Natural killer cell (primary cell): ENCODE measurements at regions not wholly inside any gene's neighbourhood (a gene's known extent, or its start where the extent isn't known, plus 50 kb on each side); places are given as distances from the start of the nearest gene placed in this dataset.
"Not testable (repeated sequence)": the region's sequence is repeated elsewhere in the genome, so short reads cannot be mapped to it uniquely, and the experiment has no call there.

Source experiments
- ATAC-seq, 3 donors: fragments of 150-1000 bp in 2 of 3; fragments of 200-7000 bp in 1 of 3; cut with Tn5 transposase; 1 replicate in 1 of 3; 2 replicates in 2 of 3; pipeline ENCODE4 v1.10.0; 2021; ENCODE audit warnings: mild to moderate bottlenecking in 2 of 3, moderate library complexity in 2 of 3
- DNase-seq, 2 donors: peaks; one replicate each; pipeline versions ENCODE4 v3.0.0 to v3.0.0-alpha.2; 2013 to 2021; ENCODE audit warnings: mixed read lengths in 1 of 2
- H3K27ac ChIP-seq: one replicate; pipeline ENCODE4 v1.5.1; 2013; ENCODE audit warnings: mild to moderate bottlenecking, low read length
- H3K27me3 ChIP-seq: one replicate; pipeline ENCODE4 v1.6.1; 2013; ENCODE audit warnings: low read length; ENCODE audit not compliant: control insufficient read depth, insufficient read depth
- H3K36me3 ChIP-seq: one replicate; pipeline ENCODE4 v1.6.1; 2013; ENCODE audit warnings: low read length; ENCODE audit not compliant: control insufficient read depth, insufficient read depth
- H3K4me1 ChIP-seq: one replicate; pipeline ENCODE4 v1.6.1; 2013; ENCODE audit warnings: low read length; ENCODE audit not compliant: control insufficient read depth, insufficient read depth
- H3K4me3 ChIP-seq: one replicate; pipeline ENCODE4 v1.5.1; 2013; ENCODE audit warnings: low read length
- H3K9me3 ChIP-seq: one replicate; pipeline ENCODE4 v1.6.1; 2013; ENCODE audit warnings: low read length; ENCODE audit not compliant: control insufficient read depth, insufficient read depth
- H3K27ac Mint-ChIP-seq, 2 donors: one replicate each; pipeline ENCODE4 v1.8.0; 2022; ENCODE audit warnings: mild to moderate bottlenecking in 2 of 2, mixed read lengths in 2 of 2, moderate library complexity in 1 of 2
- H3K27me3 Mint-ChIP-seq, 2 donors: one replicate each; pipeline ENCODE4 v1.8.0; 2022; ENCODE audit warnings: low read depth in 2 of 2, mixed read lengths in 2 of 2
- H3K36me3 Mint-ChIP-seq: one replicate; pipeline ENCODE4 v1.8.0; 2022; ENCODE audit warnings: mixed read lengths
- H3K4me1 Mint-ChIP-seq, 2 donors: one replicate each; pipeline ENCODE4 v1.8.0; 2022; ENCODE audit warnings: mixed read lengths in 2 of 2
- H3K4me3 Mint-ChIP-seq: one replicate; pipeline ENCODE4 v1.8.0; 2022; ENCODE audit warnings: mild to moderate bottlenecking, moderate library complexity, mixed read lengths
- H3K9me3 Mint-ChIP-seq, 2 donors: one replicate each; pipeline ENCODE4 v1.8.0; 2022; ENCODE audit warnings: mixed read lengths in 2 of 2
- whole genome bisulfite sequencing: methylation state at CpG from one replicate; pipeline ENCODE4 v1.1.7; 2013; ENCODE audit warnings: missing lambda C conversion rate; ENCODE audit not compliant: insufficient coverage; 5-methylcytosine and 5-hydroxymethylcytosine counted together
- intact Hi-C: fragments of 100-400 bp; cut with micrococcal nuclease; formaldehyde crosslinking; loops from one replicate; pipeline ENCODE4 v1.14.2; 2022
- TF ChIP-seq, protein P1 (sequence below): fragments of 200-600 bp; IDR thresholded peaks from one replicate; pipeline ENCODE4 v1.8.0; 2022; ENCODE audit warnings: antibody characterized with exemption

DNA sequence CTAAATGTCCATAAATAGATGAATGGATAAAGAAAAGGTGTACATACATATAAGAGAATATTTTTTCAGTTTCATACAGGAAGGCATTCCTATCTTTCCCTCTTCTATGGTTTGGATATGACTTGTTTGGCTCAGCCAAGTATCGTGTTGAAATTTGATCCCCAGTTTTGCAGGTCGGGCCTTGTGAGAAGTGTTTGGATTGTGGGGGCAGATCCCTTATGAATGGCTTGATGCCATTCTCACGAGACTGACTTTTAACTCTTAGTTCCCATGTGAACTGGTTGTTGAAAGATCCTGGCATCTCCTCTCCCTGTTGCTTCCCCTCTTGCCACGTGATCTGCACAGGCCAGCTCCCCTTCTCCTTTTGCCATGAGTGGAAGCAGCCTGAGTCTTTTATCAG lies 421.1 kb upstream of the FTMT start:
- Histone ChIP-seq H3K27ac (no peak overlapping the region), H3K4me1 (no peaks in the 10 kb centered on the region), H3K27me3 (no peaks in the 10 kb centered on the region), H3K36me3 (no peaks in the 10 kb centered on the region), H3K9me3 (no peaks in the 10 kb centered on the region), H3K4me3 (no peak overlapping the region)
- Mint-ChIP-seq H3K9me3 (peaks cover 3 to 23% of the 10 kb centered on the region in 2 donors), H3K36me3 (no peaks in the 10 kb centered on the region), H3K27me3 (no peaks in the 10 kb centered on the region), H3K4me1 (no peaks in the 10 kb centered on the region), H3K4me3 (no peak overlapping the region), H3K27ac (no peak overlapping the region)
- TF ChIP-seq, protein P1, sequence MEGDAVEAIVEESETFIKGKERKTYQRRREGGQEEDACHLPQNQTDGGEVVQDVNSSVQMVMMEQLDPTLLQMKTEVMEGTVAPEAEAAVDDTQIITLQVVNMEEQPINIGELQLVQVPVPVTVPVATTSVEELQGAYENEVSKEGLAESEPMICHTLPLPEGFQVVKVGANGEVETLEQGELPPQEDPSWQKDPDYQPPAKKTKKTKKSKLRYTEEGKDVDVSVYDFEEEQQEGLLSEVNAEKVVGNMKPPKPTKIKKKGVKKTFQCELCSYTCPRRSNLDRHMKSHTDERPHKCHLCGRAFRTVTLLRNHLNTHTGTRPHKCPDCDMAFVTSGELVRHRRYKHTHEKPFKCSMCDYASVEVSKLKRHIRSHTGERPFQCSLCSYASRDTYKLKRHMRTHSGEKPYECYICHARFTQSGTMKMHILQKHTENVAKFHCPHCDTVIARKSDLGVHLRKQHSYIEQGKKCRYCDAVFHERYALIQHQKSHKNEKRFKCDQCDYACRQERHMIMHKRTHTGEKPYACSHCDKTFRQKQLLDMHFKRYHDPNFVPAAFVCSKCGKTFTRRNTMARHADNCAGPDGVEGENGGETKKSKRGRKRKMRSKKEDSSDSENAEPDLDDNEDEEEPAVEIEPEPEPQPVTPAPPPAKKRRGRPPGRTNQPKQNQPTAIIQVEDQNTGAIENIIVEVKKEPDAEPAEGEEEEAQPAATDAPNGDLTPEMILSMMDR = no peak
- intact Hi-C loops = no loop called here
- ATAC-seq (no peak), DNase-seq (no peak)
- 65% methylated on average over 4 of the region's 4 CpGs for WGBS

DNA sequence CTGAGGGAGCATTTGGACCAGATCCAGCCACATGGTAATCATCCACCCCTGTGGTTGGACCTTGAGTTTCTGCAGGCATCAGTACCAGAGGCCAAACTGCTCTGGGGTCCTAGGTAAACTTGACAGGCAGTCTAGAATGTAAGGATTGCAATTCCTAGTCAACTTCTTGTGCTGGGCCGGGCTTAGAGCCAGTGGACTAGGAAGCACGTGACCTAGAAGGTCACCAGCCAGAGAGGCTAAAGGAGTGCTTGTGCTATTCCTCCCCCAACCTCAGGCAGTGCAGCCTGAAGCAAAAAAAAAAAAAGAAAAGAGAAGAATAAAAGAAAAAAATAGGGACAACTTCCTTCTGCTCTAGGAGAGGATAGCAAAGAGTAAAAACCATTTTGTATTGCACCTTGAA lies 406.2 kb upstream of the FTMT start:
- no peaks in the 10 kb centered on the region for H3K36me3 ChIP-seq
- peaks cover 8% of the 10 kb centered on the region for H3K9me3 ChIP-seq
- H3K27ac ChIP-seq = no peak overlapping the region
- 72% methylated on average over 2 of the region's 2 CpGs for WGBS
- no peaks in the 10 kb centered on the region for H3K4me1 ChIP-seq
- no peak for ATAC-seq
- Mint-ChIP-seq H3K9me3 (peaks cover 28 to 29% of the 10 kb centered on the region in 2 donors), H3K4me3 (no peak overlapping the region), H3K27ac (no peak overlapping the region), H3K4me1 (no peaks in the 10 kb centered on the region), H3K27me3 (no peaks in the 10 kb centered on the region), H3K36me3 (peaks cover 7% of the 10 kb centered on the region)
- intact Hi-C loops = no loop called here
- TF ChIP-seq, protein P1 = no peak
- DNase-seq = no peak
- no peaks in the 10 kb centered on the region for H3K27me3 ChIP-seq
- H3K4me3 ChIP-seq = no peak overlapping the region

DNA sequence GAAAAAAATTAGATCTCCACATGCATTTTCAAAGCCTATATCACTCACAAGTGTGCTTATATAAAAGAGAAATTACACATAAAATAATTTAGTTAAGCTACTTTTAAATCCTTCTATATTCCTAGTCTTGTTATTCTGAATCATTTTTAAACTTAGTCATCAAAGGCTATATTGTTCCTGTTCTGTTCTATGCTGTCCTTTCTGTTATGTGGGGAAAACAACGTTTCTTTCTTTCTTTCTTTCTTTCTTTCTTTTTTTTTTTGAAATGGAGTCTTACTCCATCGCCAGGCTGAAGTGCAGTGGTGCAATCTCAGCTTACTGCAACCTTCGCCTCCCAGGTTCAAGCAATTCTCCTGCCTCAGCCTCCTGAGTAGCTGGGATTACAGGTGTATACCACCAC lies 389.2 kb upstream of the FTMT start:
- H3K27ac ChIP-seq = no peak overlapping the region
- H3K27me3 ChIP-seq = no peaks in the 10 kb centered on the region
- Mint-ChIP-seq H3K27me3 (no peaks in the 10 kb centered on the region), H3K4me3 (no peak overlapping the region), H3K9me3 (peaks cover 13% of the 10 kb centered on the region in 2 donors), H3K36me3 (no peaks in the 10 kb centered on the region), H3K4me1 (no peaks in the 10 kb centered on the region), H3K27ac (no peak overlapping the region)
- no peaks in the 10 kb centered on the region for H3K9me3 ChIP-seq
- TF ChIP-seq, protein P1 = no peak
- DNase-seq (no peak), ATAC-seq (no peak)
- WGBS = 76% methylated on average over 2 of the region's 3 CpGs
- H3K4me3 ChIP-seq = no peak overlapping the region
- intact Hi-C loops = no loop called here
- no peaks in the 10 kb centered on the region for H3K36me3 ChIP-seq
- no peaks in the 10 kb centered on the region for H3K4me1 ChIP-seq

DNA sequence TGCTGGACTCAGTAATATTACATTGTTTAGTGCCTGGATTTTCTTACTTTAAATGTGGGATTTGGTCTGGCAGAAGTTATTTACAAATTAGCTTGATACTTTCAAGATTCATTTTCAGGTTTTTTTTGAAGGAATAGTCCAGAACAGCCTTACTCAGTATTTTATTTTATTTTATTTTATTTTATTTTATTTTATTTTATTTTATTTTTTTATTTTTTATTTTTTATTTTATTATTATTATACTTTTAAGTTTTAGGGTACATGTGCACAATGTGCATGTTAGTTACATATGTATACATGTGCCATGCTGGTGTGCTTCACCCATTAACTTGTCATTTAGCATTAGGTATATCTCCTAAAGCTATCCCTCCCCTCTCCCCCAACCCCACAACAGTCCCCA lies 380.5 kb upstream of the FTMT start:
- intact Hi-C loops, H3K4me1 Mint-ChIP-seq, H3K4me3 ChIP-seq, H3K4me3 Mint-ChIP-seq, ATAC-seq, H3K27ac ChIP-seq, H3K36me3 Mint-ChIP-seq, H3K9me3 ChIP-seq, H3K27ac Mint-ChIP-seq, H3K27me3 ChIP-seq, DNase-seq, H3K4me1 ChIP-seq, H3K36me3 ChIP-seq, H3K27me3 Mint-ChIP-seq: not testable (repeated sequence)
- peaks cover 11 to 17% of the 10 kb centered on the region in 2 donors for H3K9me3 Mint-ChIP-seq
